Breast epithelium (tissue), 4 donors: ENCODE measurements at regions not wholly inside any gene's neighbourhood (a gene's known extent, or its start where the extent isn't known, plus 50 kb on each side); places are given as distances from the start of the nearest gene placed in this dataset.

ENCODE experiments used
- DNase-seq, 2 donors: peaks; one replicate each; pipeline ENCODE4 v3.0.0-alpha.2; 2019; ENCODE audit warnings: low spot score in 2 of 2
- H3K27ac ChIP-seq, 2 donors: fragments of 200-600 bp; sonication (generic) in 1 of 2; one replicate each; pipeline ENCODE4 v1.5.1; 2016 to 2019; ENCODE audit warnings: mild to moderate bottlenecking in 1 of 2
- H3K27me3 ChIP-seq, 2 donors: fragments of 200-600 bp; sonication (generic) in 1 of 2; one replicate each; pipeline versions ENCODE4 v1.5.1 to v1.6.0; 2017 to 2019; ENCODE audit warnings: control low read depth in 1 of 2, mild to moderate bottlenecking in 1 of 2
- H3K36me3 ChIP-seq: fragments of 200-600 bp; one replicate; pipeline ENCODE4 v1.5.1; 2019
- H3K4me1 ChIP-seq, 2 donors: fragments of 200-600 bp; sonication (generic); one replicate each; pipeline ENCODE4 v1.5.1; 2016 to 2019; ENCODE audit warnings: control low read depth in 1 of 2
- H3K4me3 ChIP-seq, 3 donors: fragments of 200-600 bp; sonication (generic); 1 replicate in 2 of 3; 2 replicates in 1 of 3; pipeline ENCODE4 v1.5.1; 2016 to 2019; ENCODE audit warnings: mild to moderate bottlenecking in 3 of 3, moderate library complexity in 2 of 3
- H3K9me3 ChIP-seq, 2 donors: fragments of 200-600 bp; sonication (generic) in 1 of 2; one replicate each; pipeline ENCODE4 v1.5.1; 2016 to 2019; ENCODE audit warnings: control low read depth in 1 of 2
- CTCF ChIP-seq, 3 donors: fragments of 450-650 bp; IDR thresholded peaks; one replicate each; pipeline ENCODE4 v1.5.1; 2016 to 2017; ENCODE audit warnings: antibody characterized with exemption in 3 of 3, mild to moderate bottlenecking in 3 of 3, moderate library complexity in 3 of 3
- POLR2A ChIP-seq: fragments of 450-650 bp; IDR thresholded peaks from one replicate; pipeline ENCODE4 v1.6.1; 2016; ENCODE audit warnings: antibody characterized with exemption, mild to moderate bottlenecking, moderate library complexity
- POLR2AphosphoS5 ChIP-seq, 3 donors: sonication (generic); formaldehyde crosslinking; IDR thresholded peaks; one replicate each; pipeline ENCODE4 v1.6.1; 2017; ENCODE audit warnings: antibody characterized with exemption in 3 of 3
- intact Hi-C: fragments of 100-400 bp; cut with DNase I; formaldehyde crosslinking; loops from one replicate; pipeline ENCODE4 v1.15.1; 2023; ENCODE audit warnings: low total_unique reads

DNA sequence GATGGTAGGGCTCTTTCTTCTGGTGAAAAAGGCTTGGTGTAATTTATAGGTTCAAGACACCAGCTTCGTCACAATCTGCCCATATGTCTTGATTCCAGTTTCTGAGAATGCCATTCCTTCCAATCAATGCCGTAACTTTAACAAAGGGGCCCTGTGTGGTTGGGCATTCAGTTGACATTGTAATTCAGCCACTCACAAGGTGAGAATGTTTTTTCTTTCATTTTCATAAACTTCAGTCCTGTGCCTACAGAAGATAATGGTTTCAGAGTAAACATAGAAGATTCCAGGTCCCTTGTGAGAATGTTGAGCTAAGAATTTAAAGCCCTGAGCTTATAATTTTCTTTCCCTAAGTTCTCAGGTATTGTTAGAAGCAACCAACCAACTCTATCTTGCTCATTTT is 67.3 kb upstream of the AASS start:
- Histone ChIP-seq H3K4me3 (no peak overlapping the region), H3K27me3 (no peaks in the 10 kb centered on the region), H3K9me3 (peaks cover 8 to 12% of the 10 kb centered on the region in 2 donors), H3K27ac (no peak overlapping the region), H3K36me3 (no peaks in the 10 kb centered on the region), H3K4me1 (no peaks in the 10 kb centered on the region)
- intact Hi-C loops = no loop called here
- DNase-seq = no peak
- TF ChIP-seq POLR2A (no peak), POLR2AphosphoS5 (IDR thresholded peaks at IDR 0.05) (no peak), CTCF (IDR thresholded peaks at IDR 0.05) (no peak)

GRCh38 chr7:122206985-122207384 is 62.9 kb upstream of the AASS start:
- Histone ChIP-seq H3K4me3 (no peak overlapping the region), H3K36me3 (no peaks in the 10 kb centered on the region), H3K27me3 (no peaks in the 10 kb centered on the region), H3K27ac (no peak overlapping the region), H3K9me3 (peaks cover 8 to 16% of the 10 kb centered on the region in 2 donors), H3K4me1 (no peaks in the 10 kb centered on the region)
- DNase-seq = no peak
- intact Hi-C loops = no loop called here
- no peak for TF ChIP-seq POLR2AphosphoS5 (IDR thresholded peaks at IDR 0.05)
- no peak for TF ChIP-seq CTCF (IDR thresholded peaks at IDR 0.05)
- no peak for TF ChIP-seq POLR2A

- no peak for TF ChIP-seq POLR2A
- TF ChIP-seq POLR2AphosphoS5 (IDR thresholded peaks at IDR 0.05) = no peak
- TF ChIP-seq CTCF (IDR thresholded peaks at IDR 0.05) = no peak
- no peaks in the 10 kb centered on the region for H3K36me3 ChIP-seq
- intact Hi-C loops = no loop called here
- H3K4me1 ChIP-seq = no peaks in the 10 kb centered on the region
- no peak for DNase-seq
- H3K4me3 ChIP-seq = no peak overlapping the region
- peaks cover 8 to 16% of the 10 kb centered on the region in 2 donors for H3K9me3 ChIP-seq
- H3K27me3 ChIP-seq = no peaks in the 10 kb centered on the region
- H3K27ac ChIP-seq = no peak overlapping the region
Measured at GRCh38 chr7:122203814-122204213, 59.8 kb upstream of the AASS start.

- Histone ChIP-seq H3K27ac (no peak overlapping the region), H3K36me3 (no peaks in the 10 kb centered on the region)
- intact Hi-C loops = no loop called here
Measured at GRCh38 chr7:122200888-122201287, 56.8 kb upstream of the AASS start.

GRCh38 chr7:122199171-122199570 is 55.1 kb upstream of the AASS start:
- Histone ChIP-seq H3K9me3 (no peaks in the 10 kb centered on the region), H3K27ac (no peak overlapping the region), H3K4me3 (no peak overlapping the region), H3K4me1 (no peaks in the 10 kb centered on the region), H3K36me3 (no peaks in the 10 kb centered on the region), H3K27me3 (no peaks in the 10 kb centered on the region)
- TF ChIP-seq POLR2A (no peak), CTCF (IDR thresholded peaks at IDR 0.05) (no peak), POLR2AphosphoS5 (IDR thresholded peaks at IDR 0.05) (no peak)
- intact Hi-C loops = no loop called here
- no peak for DNase-seq

More at GRCh38 chr7:122200888-122201287, 56.8 kb upstream of the AASS start:
- no peak overlapping the region for H3K4me3 ChIP-seq
- no peaks in the 10 kb centered on the region for H3K4me1 ChIP-seq
- DNase-seq = no peak
- H3K27me3 ChIP-seq = no peaks in the 10 kb centered on the region
- TF ChIP-seq CTCF (IDR thresholded peaks at IDR 0.05) = no peak
- no peak for TF ChIP-seq POLR2AphosphoS5 (IDR thresholded peaks at IDR 0.05)
- no peak for TF ChIP-seq POLR2A
- no peaks in the 10 kb centered on the region for H3K9me3 ChIP-seq
